GM21367 (cell line): ENCODE measurements at regions not wholly inside any gene's neighbourhood (a gene's known extent, or its start where the extent isn't known, plus 50 kb on each side); places are given as distances from the start of the nearest gene placed in this dataset.

Source experiments
- ATAC-seq: cut with Tn5 transposase; IDR thresholded peaks from one replicate; pipeline ENCODE4 v1.9.1; 2021; ENCODE audit not compliant: unreplicated experiment

GRCh38 chr2:173760553-173760952 is 204.6 kb downstream of the SP3 start:
- ATAC-seq, result no peak

GRCh38 chr2:173761603-173762119 is 203.5 kb downstream of the SP3 start:
- no peak for ATAC-seq

- no peak for ATAC-seq
These were observed 203.0 kb downstream of the SP3 start for GRCh38 chr2:173762221-173762620.

GRCh38 chr2:173762864-173763263 is 202.3 kb downstream of the SP3 start:
- ATAC-seq, result no peak

GRCh38 chr2:173763641-173764040 is 201.5 kb downstream of the SP3 start:
- ATAC-seq, result no peak

- ATAC-seq, result no peak
These were observed 201.1 kb downstream of the SP3 start for GRCh38 chr2:173764094-173764493.

GRCh38 chr2:173766537-173767289 is 198.5 kb downstream of the SP3 start:
- no peak for ATAC-seq

- no peak for ATAC-seq
These were observed 194.1 kb downstream of the SP3 start for GRCh38 chr2:173770947-173771678.

GRCh38 chr2:173772205-173772604 is 193.0 kb downstream of the SP3 start:
- ATAC-seq, result no peak

GRCh38 chr2:173773076-173773475 is 192.1 kb downstream of the SP3 start:
- ATAC-seq, result no peak

GRCh38 chr2:173775440-173775839 is 189.7 kb downstream of the SP3 start:
- ATAC-seq, result no peak

- ATAC-seq, result no peak
These were observed 182.5 kb downstream of the SP3 start for GRCh38 chr2:173782681-173783080.

GRCh38 chr2:173783382-173783781 is 181.8 kb downstream of the SP3 start:
- ATAC-seq, result no peak

- ATAC-seq, result no peak
These were observed 179.4 kb downstream of the SP3 start for GRCh38 chr2:173785813-173786212.

- no peak for ATAC-seq
These were observed 173.7 kb downstream of the SP3 start for GRCh38 chr2:173791502-173791901.

- ATAC-seq, result no peak
These were observed 173.0 kb downstream of the SP3 start for GRCh38 chr2:173792166-173792565.

GRCh38 chr2:173792741-173793140 is 172.4 kb downstream of the SP3 start:
- ATAC-seq, result no peak

GRCh38 chr2:173793709-173794565 is 171.2 kb downstream of the SP3 start:
- no peak for ATAC-seq

GRCh38 chr2:173797586-173798263 is 167.4 kb downstream of the SP3 start:
- ATAC-seq, result no peak

GRCh38 chr2:173802518-173802917 is 162.7 kb downstream of the SP3 start:
- ATAC-seq, result no peak

GRCh38 chr2:173803449-173803848 is 161.7 kb downstream of the SP3 start:
- ATAC-seq, result no peak
